Muscle of arm (tissue), 1 donor: ENCODE measurements at regions not wholly inside any gene's neighbourhood (a gene's known extent, or its start where the extent isn't known, plus 50 kb on each side); places are given as distances from the start of the nearest gene placed in this dataset.
"Not testable (repeated sequence)": the region's sequence is repeated elsewhere in the genome, so short reads cannot be mapped to it uniquely, and the experiment has no call there.

Source experiments
- DNase-seq: peaks from one replicate; pipeline ENCODE4 v3.0.0-alpha.2; 2013

DNA sequence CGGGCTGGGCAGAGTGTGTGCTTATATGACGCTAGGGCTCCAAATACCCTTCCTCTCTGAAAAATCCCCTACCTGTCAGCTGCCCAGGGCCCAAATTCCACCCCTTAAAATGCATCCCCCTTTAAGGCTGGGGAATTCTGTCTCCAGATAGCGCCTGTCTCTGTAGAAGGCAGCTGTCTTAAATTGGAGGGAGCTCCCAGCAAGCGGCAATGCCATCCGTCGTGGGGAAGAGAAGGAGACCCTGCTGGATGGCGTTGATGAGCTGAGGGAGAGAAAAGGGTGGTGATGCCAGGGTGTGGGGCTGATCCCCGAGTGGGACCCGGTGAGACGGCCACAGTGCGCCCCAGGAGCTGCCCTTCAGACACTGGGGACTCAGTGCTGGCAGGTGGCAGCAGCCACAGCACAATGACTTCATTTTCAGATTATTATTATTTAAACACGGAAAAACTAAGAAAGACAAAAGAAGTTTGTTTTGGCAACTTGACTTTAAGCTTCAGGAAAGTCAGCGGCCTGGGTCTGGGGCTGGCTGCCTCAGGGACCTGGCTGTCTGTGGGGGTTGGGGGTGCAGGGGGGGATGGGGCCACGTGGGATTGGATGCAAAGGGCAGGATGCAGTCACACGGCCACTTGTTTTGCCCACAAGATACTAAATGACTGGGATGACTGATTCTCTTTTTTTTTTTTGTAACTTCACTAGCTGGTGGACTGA is 152.8 kb downstream of the TFCP2L1 start:
- DNase-seq, result no peak

DNA sequence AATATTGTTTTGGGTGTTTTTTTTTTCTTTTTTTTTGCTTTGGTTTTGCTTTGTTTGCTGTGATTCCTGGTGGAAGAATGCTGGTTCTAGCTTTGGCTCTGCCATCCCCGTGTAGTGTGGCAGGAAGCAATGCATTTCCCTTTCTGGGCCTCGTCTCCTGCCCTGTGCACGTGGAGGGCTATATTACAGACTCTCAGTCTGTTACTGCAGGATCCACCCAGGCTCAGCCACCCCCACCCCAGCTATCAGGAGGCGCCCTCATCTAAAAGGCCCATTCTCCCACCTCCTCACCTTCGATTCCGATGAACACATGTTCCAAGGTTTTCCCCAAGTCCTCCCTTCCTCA is 152.3 kb downstream of the TFCP2L1 start:
- DNase-seq, result no peak

DNA sequence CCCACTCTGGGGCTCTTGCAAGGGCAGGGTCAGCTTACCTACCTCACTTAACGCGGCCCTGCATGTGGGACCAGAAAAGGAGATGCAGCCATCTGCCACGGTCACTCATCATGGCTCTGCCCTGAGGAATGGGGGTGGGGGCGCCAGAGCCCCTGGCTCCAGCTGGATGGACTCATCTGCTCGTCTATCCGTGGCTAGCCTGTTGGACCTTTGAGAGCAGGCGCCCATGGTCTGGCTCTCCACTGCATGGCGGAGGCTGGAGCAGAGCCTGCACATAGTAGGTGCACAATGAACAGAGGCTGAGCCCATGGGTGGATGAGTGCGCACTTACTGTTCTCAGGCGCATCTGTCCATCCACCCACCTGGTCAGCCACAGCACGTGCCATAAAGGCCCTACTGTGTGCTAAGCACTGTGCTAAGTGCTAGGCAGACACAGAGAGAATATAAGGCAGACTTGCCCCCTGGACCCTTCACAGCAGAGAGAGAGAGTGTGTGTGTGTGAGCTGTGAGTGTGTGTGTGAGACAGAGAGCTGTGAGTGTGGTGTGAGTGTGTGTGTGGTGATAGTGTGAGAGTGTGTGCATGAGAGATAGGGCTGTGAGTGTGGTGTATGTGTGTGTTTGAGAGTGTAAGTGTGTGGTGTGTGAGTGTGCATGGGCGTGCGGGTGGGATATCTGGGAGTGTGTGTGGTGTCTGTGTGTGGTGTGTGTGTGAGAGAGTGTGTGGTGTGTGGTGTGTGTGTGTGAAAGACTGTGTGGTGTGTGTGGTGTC is 151.3 kb downstream of the TFCP2L1 start:
- DNase-seq, result no peak

DNA sequence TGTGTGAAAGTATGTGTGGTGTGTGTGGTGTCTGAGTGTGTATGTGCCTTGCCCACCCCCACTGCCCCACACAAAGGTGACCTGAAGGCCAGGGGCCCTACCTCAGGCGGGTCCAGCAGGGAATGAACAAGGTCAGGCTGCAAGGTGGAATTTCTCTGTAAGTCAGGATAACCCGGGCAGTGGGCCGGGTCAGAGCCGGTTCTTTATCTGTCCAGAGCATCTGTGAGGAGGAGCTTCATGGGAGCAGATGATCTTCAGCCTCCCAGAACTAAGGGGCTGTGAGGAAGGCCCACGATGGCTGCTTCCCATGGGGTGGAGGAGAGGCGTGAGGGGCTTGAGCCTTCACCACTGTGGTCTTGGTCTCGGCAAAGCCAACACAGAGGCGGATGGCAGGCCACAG is 150.3 kb downstream of the TFCP2L1 start:
- no peak for DNase-seq

DNA sequence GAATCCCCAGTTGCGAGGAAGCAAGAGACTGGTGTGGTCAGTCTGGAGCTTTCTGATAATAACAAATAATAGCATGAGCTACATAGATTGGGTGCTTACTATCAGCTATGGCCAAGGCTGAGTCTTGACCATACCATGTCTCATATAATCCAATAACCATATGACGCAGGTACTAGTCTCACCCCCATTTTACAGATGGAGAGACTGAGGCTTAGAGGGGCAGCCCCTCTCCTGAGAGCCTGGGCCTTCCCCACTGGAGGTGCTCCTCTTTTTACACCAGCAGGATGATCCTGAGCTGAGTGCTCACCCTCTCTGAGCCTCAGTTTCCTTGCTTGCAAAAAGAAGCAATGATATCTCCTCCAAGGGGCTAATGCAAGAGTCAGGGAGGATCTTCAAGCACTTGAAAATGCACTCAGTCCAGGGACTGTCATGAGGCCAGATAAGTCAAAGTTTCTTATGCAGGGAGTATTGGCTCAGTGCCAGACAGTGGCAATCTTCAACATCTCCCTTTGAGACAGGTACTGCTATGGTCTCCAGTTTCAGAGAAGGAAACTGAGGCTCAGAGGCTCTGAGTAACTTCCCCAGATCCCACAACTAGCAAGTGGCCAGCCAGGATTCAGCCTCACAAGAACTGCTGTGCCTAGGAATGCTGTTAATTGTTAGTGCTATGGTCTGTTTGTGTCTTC is 149.7 kb downstream of the TFCP2L1 start:
- no peak for DNase-seq

DNA sequence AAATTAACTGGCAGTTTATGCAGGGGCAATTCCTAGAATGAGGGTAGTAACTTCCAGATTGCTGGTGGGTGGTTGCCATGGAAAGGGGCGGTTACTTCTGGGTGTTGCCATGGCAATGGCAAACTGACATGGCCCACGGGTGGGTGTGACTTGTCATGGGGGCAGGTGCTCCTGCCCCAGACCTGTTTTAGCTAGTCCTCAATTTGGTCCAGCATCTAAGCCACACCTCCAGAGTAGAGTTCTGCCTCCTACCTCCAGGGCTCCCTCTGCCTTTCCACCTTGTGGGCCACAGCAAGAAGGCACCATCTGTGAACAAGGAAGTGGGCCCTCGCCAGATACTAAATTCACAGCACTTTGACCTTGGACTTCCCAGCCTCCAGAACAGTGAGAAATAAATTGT is 148.7 kb downstream of the TFCP2L1 start:
- no peak for DNase-seq

DNA sequence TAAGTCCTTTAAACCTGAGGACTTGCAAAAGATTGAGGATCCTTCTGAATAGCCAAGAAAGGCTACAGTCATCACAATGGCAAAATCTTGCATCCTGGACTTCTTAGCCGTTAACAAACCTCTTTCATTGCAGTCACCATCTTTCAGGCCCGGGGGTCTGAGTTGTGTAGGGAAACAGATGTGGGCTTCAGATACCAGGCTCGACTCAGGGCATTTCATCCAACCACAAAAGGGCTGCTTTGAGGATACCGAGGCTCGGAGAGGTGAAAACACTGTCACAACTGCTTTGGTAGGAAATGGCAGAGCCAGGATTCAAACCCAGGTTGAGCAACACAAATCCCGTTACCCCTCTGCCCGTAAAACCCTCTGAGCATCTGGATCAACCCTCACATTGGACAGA is 147.4 kb downstream of the TFCP2L1 start:
- no peak for DNase-seq

DNA sequence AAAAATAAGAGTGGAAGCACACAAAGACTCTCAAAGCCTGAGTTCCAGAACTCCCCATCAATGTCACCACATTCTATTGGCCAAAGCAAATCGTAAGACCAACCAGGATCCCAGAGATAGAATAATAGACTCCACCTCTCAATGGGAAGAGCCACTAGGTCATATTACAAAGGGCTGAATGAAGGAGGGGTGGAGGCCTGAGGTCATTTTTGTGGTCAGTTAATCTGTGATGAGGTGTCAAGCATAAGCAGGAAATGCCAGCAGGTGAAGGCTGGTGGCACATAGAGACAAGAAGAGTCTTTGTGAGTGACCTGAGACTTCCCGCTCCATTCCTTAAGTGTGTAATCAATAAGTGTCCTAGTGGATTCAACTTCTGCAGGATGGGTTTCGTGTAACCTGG is 144.3 kb downstream of the TFCP2L1 start:
- no peak for DNase-seq

DNA sequence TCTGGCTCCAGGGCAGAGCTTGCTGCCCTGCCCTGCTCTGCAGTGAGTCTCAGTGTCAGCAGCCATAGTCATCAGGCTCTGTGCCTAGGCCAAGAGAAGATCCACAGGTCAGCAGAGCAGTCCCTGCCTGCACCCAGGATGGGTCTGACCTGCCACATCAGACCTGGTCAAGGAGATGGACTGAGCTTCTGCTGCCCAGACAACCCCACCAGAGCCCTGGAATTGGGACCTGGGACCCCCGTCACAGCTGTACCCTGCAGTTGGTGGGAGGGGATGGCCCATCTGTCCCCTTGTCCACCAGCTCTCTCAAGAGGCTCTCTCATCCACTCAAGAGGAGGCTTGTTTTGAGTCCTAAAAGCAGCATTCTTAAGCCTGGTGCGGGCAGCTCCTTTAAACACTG is 142.6 kb downstream of the TFCP2L1 start:
- no peak for DNase-seq

DNA sequence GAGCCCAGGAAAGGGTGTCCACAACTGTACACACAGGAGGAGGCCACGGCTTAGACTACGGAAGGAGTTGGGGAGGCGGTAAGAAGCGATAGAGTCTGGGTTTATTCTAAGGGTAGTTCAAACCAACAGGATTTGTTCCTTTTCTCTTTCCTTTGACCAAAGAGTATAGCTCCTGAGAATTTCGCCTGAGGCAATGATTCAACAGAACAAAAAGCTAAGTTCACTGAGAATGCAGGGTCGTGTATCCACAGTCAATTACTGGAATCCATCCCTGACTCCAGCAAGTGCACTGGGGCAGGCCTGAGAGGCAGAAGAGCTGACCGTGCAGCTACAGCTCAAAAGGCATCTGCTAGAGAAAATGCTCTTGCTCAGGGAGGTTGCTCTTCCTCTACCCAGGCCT is 140.9 kb downstream of the TFCP2L1 start:
- DNase-seq, result no peak

DNA sequence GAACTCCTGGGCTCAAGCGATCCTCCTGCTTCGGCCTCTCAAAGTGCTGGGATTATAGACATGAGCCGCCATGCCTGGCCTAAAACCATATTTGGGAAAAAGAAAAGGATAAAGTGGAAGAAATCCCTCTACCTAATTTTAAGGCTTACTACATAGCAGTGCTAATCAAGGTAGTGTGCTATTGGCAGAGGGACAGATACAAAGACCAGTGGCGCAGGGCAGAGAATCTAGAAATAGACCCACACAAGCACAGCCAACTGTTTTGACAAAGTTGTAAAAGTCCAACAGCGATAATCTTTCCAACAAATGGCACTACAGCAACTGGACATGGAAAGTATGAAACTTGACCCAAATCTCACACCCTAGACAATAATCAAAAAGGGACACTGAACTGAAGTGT is 138.4 kb downstream of the TFCP2L1 start:
- DNase-seq, result no peak

DNA sequence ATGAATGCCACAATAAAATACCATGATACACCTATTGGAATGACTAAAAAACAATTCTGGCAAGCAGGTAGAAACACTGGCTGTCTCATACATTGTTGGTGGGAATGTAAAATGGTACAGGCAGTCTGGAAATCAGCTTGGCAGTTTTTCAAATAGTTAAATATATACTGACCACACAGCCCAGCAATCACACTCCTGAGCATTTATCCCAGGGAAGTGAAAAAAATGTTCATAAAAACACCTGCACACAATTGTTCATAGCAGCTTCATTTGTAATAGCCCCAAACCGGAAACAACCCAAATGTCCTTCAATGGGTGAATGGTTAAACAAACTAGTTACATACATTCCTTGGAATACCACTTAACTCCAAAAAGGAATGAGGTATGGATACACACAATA is 137.2 kb downstream of the TFCP2L1 start:
- no peak for DNase-seq

DNA sequence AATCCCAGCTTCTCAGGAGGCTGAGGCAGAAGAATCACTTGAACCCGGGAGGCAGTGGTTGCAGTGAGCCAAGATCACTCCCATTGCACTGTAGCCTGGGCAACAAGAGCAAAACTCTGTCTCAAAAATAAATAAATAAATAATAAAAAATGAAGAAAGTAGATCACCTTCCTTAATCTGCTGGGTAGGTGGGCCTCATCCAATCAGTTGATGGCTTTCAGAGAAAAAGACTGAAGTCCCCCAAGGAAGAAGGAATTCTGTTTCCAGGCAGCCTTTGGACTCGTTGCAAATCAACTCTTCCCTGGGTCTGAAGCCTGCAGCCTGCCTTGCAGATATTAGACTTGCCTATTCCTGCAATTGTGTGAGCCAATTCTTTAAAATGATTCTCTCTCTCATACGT is 136.5 kb downstream of the TFCP2L1 start:
- no peak for DNase-seq

DNA sequence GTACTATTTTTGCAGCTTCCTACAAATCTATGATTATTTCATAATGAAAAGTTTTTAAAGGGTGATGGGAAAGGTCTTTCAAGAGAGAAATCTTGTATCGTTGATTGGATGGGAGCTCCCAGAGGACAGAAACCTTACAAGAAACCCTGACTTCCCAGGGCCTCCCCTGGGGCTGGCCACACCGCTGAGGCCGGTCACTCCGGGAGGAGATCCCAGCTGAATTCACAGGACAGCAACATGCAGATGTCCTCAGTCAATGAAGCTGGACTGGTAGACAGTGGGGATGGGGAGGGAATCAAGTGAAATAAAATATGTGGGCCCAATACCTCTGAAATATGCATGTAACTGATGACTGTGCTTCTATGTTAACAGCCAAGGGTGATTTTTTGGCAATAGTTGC is 135.6 kb downstream of the TFCP2L1 start:
- DNase-seq, result no peak

DNA sequence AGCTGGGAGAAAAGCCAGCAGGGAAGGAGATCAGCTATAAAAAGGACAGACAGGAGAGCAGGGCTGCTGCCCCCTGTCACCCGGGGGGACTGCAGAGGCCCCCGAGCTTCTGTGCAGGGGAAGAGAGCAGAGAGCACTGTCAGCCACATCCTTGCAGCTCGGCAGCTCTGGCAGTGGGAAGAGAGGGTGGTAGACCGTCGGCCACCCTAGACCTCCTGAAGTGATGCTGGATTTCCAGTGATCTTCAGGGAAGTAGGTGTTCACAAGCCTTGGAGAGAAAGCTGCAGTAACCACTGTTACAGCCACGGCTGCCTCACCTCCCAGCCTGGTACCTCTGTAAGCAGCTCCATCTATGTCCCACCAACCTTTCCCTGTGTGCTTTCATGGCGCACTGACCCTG is 134.9 kb downstream of the TFCP2L1 start:
- no peak for DNase-seq

DNA sequence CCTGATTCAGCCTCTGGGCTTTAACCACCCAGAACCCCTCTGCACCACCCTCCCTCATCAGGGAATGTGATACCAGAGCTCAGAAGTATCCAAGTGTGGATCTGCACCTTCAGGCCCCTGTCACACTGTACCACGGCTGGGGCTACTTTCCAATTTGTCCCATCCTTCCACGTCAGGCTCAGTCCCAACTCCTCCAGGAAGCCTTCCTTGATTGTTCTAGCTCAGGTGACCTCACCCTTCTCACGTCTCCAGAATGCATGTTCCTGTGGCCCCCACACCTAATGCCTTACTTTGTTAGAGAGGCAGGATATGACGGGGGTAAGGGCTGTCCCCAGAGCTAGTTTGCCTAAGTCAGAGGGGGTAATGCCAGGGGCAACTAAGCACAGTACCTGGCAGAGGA is 134.3 kb downstream of the TFCP2L1 start:
- no peak for DNase-seq

DNA sequence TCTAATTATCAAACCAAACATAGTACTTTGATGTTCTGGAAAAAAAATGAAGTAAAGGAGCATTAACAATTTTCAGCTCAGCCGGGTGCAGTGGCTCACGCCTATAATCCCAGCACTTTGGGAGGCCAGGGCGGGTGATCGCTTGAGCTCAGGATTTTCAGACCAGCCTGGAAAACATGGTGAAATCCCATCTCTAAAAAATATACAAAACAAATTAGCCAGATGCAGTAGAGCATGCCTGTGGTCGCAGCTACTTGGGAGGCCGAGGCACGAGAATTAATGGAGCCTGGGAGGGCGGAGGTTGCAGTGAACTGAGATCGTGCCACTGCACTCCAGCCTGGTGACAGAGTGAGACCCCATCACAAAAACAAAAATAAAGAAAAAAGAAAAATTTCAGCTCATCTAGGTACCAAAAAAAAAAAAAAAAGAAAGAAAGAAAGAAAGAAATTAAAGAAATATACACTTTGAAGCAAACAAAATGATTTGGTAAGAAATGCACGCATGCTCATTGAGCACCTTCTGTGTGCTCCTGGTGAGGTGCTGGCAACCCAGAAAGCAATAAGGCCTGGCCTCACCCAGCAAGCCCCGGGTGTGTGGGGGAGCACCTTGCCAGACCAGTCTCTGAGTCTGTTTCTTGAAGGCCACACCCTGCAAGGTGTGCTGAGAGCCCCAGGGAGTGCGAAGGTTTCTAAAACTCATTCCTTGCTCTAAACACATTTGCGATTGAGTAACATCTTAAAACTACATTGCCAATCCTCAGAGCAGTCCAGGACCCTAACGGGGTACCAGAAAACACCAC is 133.5 kb downstream of the TFCP2L1 start:
- DNase-seq, result no peak

DNA sequence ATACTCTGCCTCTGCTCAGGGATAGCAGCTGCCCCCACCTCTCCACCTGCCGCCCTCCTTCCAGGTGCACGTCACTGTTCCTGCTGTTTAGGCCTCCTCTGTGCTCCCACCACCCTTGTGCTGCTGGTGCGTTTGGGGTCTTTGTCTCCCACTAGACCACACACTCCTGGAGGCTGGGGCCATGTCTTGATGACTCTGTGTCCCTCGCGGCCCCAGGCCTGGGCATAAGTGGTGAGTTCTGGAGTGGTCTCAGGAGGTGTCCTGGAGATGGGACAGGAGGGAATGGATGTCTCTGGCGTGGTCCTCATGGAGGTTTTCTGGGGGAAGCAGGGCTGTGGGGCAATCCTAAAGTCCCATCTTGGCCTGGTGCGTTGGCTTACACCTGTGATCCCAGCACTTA is 132.1 kb downstream of the TFCP2L1 start:
- no peak for DNase-seq

DNA sequence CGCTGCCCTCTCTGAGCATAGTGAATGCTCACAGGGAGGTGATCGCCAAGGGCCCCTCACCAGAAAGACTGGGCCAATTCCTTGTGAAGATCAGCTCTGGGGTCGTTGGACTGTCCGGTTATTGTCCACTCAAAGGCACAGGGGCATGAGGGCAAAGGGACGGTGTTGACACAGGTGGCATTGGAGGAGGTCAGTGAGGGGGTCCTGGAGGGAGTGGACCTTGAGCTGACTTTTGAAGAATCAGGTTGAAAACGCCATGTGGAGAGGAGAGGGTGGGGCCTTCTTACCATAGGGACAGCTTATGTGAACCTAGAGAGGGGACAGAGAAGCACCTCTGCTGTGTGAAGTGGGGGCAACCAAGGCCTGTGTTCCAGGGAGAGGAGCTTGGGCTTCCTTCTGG is 131.5 kb downstream of the TFCP2L1 start:
- no peak for DNase-seq

DNA sequence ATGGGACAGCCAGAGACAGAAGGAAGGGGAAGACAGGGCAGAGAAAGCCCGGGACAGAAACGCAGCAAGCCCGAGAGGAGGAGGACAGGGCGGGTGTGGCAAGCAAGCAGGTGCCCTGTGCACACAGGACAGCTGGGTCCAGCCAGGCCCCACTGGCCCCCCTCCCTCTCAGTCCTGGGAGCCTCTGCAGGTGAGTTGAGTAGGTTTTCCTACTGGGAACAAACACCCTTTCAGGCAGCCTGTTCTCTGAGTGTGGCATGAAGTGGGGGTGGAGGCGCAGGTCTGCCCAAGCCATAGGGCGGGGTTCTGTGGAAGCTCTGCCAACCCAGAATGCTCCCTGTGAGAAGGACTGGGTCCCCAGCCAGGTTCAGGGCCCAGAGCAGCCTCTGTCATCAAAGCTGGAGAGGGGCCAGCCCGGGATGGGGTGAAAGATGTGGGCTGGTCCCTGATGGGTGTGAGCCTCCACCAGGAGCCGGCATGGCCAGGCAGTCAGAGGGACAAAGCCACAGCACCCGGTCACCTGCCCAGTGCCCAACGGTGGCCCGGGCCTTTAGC is 129.4 kb downstream of the TFCP2L1 start:
- no peak for DNase-seq

DNA sequence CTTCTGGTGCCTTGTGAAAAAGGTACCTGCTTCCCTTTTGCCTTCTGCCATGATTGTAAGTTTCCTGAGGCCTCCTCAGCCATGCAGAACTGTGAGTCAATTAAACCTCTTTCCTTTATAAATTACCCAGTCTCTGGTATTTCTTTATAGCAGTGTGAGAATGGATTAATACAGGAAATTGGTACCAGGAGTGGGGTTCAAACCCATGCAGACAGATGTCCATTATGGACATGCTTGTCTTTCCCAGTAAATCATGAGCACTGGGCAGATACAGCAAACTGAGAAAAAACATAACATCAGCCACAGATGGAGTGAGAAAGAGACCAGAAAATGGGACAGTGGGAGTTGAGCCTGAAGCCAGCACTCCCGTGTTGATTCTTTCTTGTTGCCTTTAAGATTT is 127.5 kb downstream of the TFCP2L1 start:
- not testable (repeated sequence) for DNase-seq
